GM23338 (cell line): ENCODE measurements at regions not wholly inside any gene's neighbourhood (a gene's known extent, or its start where the extent isn't known, plus 50 kb on each side); places are given as distances from the start of the nearest gene placed in this dataset.

Experiments
- ATAC-seq: fragments of 200-7000 bp; cut with Tn5 transposase; 3 replicates; pipeline ENCODE4 v1.9.1; 2020
- DNase-seq: peaks from one replicate; pipeline ENCODE4 v3.0.0-alpha.2; 2015; ENCODE audit warnings: low spot score
- H2AFZ ChIP-seq: fragments of 200-600 bp; sonication (generic); 2 replicates; pipeline ENCODE4 v1.8.0; 2016; ENCODE audit warnings: antibody characterized with exemption, mild to moderate bottlenecking, moderate library complexity
- H3F3A ChIP-seq: fragments of 200-600 bp; sonication (generic); replicated peaks from 2 replicates; pipeline ENCODE4 v1.8.0; 2017; ENCODE audit warnings: antibody characterized with exemption, mixed run types, low read depth
- H3K27ac ChIP-seq: fragments of 200-600 bp; sonication (generic); 2 replicates; pipeline ENCODE4 v1.6.1; 2016; ENCODE audit warnings: low read depth
- H3K27me3 ChIP-seq: fragments of 200-600 bp; sonication (generic); 2 replicates; pipeline ENCODE4 v1.8.0; 2016; ENCODE audit warnings: mild to moderate bottlenecking, mixed run types, moderate library complexity; ENCODE audit not compliant: insufficient read depth
- H3K36me3 ChIP-seq: fragments of 200-600 bp; sonication (generic); 2 replicates; pipeline ENCODE4 v1.8.0; 2016; ENCODE audit warnings: mild to moderate bottlenecking; ENCODE audit not compliant: insufficient read depth
- H3K4me1 ChIP-seq: fragments of 200-600 bp; sonication (generic); 2 replicates; pipeline ENCODE4 v1.8.0; 2016; ENCODE audit warnings: mild to moderate bottlenecking, moderate library complexity; ENCODE audit not compliant: insufficient read depth
- H3K4me2 ChIP-seq: fragments of 200-600 bp; sonication (generic); 2 replicates; pipeline ENCODE4 v1.7.1; 2017; ENCODE audit warnings: mixed run types
- H3K4me3 ChIP-seq: fragments of 200-600 bp; sonication (generic); 2 replicates; pipeline ENCODE4 v1.6.1; 2016; ENCODE audit warnings: mixed run types
- H3K79me2 ChIP-seq: fragments of 200-600 bp; sonication (generic); replicated peaks from 2 replicates; pipeline ENCODE4 v1.8.0; 2017; ENCODE audit warnings: mild to moderate bottlenecking; ENCODE audit not compliant: insufficient read depth
- H3K9me2 ChIP-seq: fragments of 200-600 bp; sonication (generic); 2 replicates; pipeline ENCODE4 v1.8.0; 2017; ENCODE audit not compliant: insufficient read depth
- H4K20me1 ChIP-seq: fragments of 200-600 bp; sonication (generic); replicated peaks from 2 replicates; pipeline ENCODE4 v1.8.0; 2017; ENCODE audit warnings: mild to moderate bottlenecking; ENCODE audit not compliant: insufficient read depth
- H3K27ac Mint-ChIP-seq: 2 replicates; pipeline ENCODE4 v1.8.0; 2020; ENCODE audit warnings: inconsistent platforms, mild to moderate bottlenecking, moderate library complexity, mixed read lengths
- H3K27me3 Mint-ChIP-seq: 3 replicates; pipeline ENCODE4 v1.8.0; 2022; ENCODE audit warnings: low read depth, mild to moderate bottlenecking, moderate library complexity, mixed read lengths, inconsistent platforms; ENCODE audit not compliant: insufficient read depth, poor library complexity
- H3K36me3 Mint-ChIP-seq: 3 replicates; pipeline ENCODE4 v1.8.0; 2021; ENCODE audit warnings: low read depth, mild to moderate bottlenecking, inconsistent platforms, moderate library complexity, mixed read lengths
- H3K4me1 Mint-ChIP-seq: 3 replicates; pipeline ENCODE4 v1.8.0; 2020; ENCODE audit warnings: mild to moderate bottlenecking, inconsistent platforms, mixed read lengths
- H3K4me3 Mint-ChIP-seq: 3 replicates; pipeline ENCODE4 v1.8.0; 2021; ENCODE audit warnings: moderate library complexity, mild to moderate bottlenecking, inconsistent platforms, mixed read lengths
- H3K9me3 Mint-ChIP-seq: 3 replicates; pipeline ENCODE4 v1.8.0; 2020; ENCODE audit warnings: moderate library complexity, mild to moderate bottlenecking, inconsistent platforms, mixed read lengths
- CREB1 ChIP-seq: fragments of 250-450 bp; sonication (Bioruptor Pico); IDR thresholded peaks from 2 replicates; pipeline ENCODE4 v1.5.0; 2020; ENCODE audit warnings: low read depth, mild to moderate bottlenecking, moderate library complexity
- ETS1 ChIP-seq: IDR thresholded peaks from 2 replicates; pipeline ENCODE4 v1.6.1; 2016; ENCODE audit warnings: antibody characterized with exemption
- EZH2 ChIP-seq: fragments of 200-600 bp; sonication (generic); IDR thresholded peaks from one replicate; pipeline ENCODE4 v1.8.0; 2017; ENCODE audit warnings: antibody characterized with exemption, mild to moderate bottlenecking, low read depth; ENCODE audit not compliant: unreplicated experiment
- EZH2phosphoT487 ChIP-seq: fragments of 200-600 bp; sonication (generic); IDR thresholded peaks from one replicate; pipeline ENCODE4 v1.8.1; 2018; ENCODE audit warnings: antibody characterized with exemption; ENCODE audit not compliant: unreplicated experiment
- JUNB ChIP-seq: IDR thresholded peaks from one replicate; pipeline ENCODE4 v1.6.1; 2016; ENCODE audit warnings: antibody characterized with exemption; ENCODE audit not compliant: unreplicated experiment
- NANOG ChIP-seq: IDR thresholded peaks from 2 replicates; pipeline ENCODE4 v1.6.1; 2016; ENCODE audit warnings: antibody characterized with exemption, borderline replicate concordance
- POLR2AphosphoS5 ChIP-seq: IDR thresholded peaks from 2 replicates; pipeline ENCODE4 v1.6.1; 2016; ENCODE audit warnings: antibody characterized with exemption, low read depth
- REST ChIP-seq: IDR thresholded peaks from one replicate; pipeline ENCODE4 v1.6.1; 2018; ENCODE audit warnings: antibody characterized with exemption; ENCODE audit not compliant: unreplicated experiment
- STAT1 ChIP-seq: IDR thresholded peaks from one replicate; pipeline ENCODE4 v1.6.1; 2016; ENCODE audit warnings: antibody characterized with exemption; ENCODE audit not compliant: unreplicated experiment
- ZNF114 ChIP-seq: fragments of 250-450 bp; sonication (Bioruptor Pico); IDR thresholded peaks from 2 replicates; pipeline ENCODE4 v1.5.0; 2020; ENCODE audit warnings: mild to moderate bottlenecking, moderate library complexity
- ZNF331 ChIP-seq: fragments of 250-450 bp; sonication (Bioruptor Pico); IDR thresholded peaks from 2 replicates; pipeline ENCODE4 v1.5.0; 2020; ENCODE audit warnings: low read depth, mild to moderate bottlenecking, moderate library complexity
- ZNF462 ChIP-seq: fragments of 250-450 bp; sonication (Bioruptor Pico); IDR thresholded peaks from 2 replicates; pipeline ENCODE4 v1.5.0; 2020; ENCODE audit warnings: mild to moderate bottlenecking, moderate library complexity
- TF ChIP-seq, protein P1 (sequence below), 2 experiments: fragments of 200-600 bp in 1 of 2; sonication (generic) in 1 of 2; conservative IDR thresholded peaks; 2 replicates each; pipeline versions ENCODE4 v1.5.1 to v1.6.1; 2016 to 2017; ENCODE audit warnings: antibody characterized with exemption in 2 of 2, low read depth in 2 of 2, mild to moderate bottlenecking in 2 of 2, moderate library complexity in 1 of 2

DNA sequence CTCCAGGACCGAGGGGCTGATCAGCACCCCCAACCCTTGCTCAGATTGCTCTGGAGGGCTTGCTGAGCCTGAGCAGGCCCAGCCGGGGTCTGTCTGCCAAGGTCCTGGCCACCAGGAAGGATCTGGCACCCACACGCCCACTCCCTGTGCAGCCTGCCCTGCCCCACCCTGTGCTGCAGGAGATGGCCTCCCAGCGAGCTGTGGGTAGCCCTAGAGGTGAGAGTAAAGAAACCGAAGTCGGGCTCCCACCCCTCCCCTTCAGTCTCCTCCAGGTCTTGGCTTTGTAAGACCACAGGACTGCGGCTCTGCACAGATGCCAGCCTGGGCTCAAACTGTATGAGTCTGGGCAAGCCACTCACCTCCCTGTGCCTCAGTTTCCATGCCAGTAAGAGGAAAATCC, 307.8 kb downstream of the BCL11B start:
- DNase-seq (no peak), ATAC-seq (no peak; the same call in 2 of the 3 replicates)
- H3K27me3 ChIP-seq: no peaks in the 10 kb centered on the region
- Mint-ChIP-seq H3K27me3 (peaks cover 7% of the 10 kb centered on the region), H3K4me3 (no peak overlapping the region), H3K36me3 (no peaks in the 10 kb centered on the region), H3K27ac (no peak overlapping the region), H3K4me1 (peaks cover 11% of the 10 kb centered on the region), H3K9me3 (no peaks in the 10 kb centered on the region)
- H4K20me1 ChIP-seq: no peaks in the 10 kb centered on the region
- H3K9me2 ChIP-seq: 0 out of 2 replicates have a peak, but pooled peaks cover 3% of the 10 kb centered on the region
- H3K79me2 ChIP-seq: no peaks in the 10 kb centered on the region
- H2AFZ ChIP-seq: no peak overlapping the region
- no peak overlapping the region for H3K4me3 ChIP-seq
- no peaks in the 10 kb centered on the region for H3F3A ChIP-seq
- no peak overlapping the region for H3K27ac ChIP-seq
- TF ChIP-seq ZNF462 (CRISPR knock-in tag) (no peak), ETS1 (no peak), REST (no peak), EZH2phosphoT487 (no peak), JUNB (no peak), ZNF114 (CRISPR knock-in tag) (no peak), ZNF331 (CRISPR knock-in tag) (no peak), EZH2 (no peak), CREB1 (no peak), POLR2AphosphoS5 (no peak), NANOG (no peak), STAT1 (no peak)
- TF ChIP-seq, protein P1, sequence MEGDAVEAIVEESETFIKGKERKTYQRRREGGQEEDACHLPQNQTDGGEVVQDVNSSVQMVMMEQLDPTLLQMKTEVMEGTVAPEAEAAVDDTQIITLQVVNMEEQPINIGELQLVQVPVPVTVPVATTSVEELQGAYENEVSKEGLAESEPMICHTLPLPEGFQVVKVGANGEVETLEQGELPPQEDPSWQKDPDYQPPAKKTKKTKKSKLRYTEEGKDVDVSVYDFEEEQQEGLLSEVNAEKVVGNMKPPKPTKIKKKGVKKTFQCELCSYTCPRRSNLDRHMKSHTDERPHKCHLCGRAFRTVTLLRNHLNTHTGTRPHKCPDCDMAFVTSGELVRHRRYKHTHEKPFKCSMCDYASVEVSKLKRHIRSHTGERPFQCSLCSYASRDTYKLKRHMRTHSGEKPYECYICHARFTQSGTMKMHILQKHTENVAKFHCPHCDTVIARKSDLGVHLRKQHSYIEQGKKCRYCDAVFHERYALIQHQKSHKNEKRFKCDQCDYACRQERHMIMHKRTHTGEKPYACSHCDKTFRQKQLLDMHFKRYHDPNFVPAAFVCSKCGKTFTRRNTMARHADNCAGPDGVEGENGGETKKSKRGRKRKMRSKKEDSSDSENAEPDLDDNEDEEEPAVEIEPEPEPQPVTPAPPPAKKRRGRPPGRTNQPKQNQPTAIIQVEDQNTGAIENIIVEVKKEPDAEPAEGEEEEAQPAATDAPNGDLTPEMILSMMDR (conservative IDR thresholded peaks at IDR 0.05; ENCODE audit: low read depth in 2 of 2): no peak
- H3K4me2 ChIP-seq: no peak overlapping the region
- H3K4me1 ChIP-seq: no peaks in the 10 kb centered on the region
- H3K36me3 ChIP-seq: no peaks in the 10 kb centered on the region
